MV-4-11 (cell line): ENCODE measurements at regions not wholly inside any gene's neighbourhood (a gene's known extent, or its start where the extent isn't known, plus 50 kb on each side); places are given as distances from the start of the nearest gene placed in this dataset.
"Not testable (repeated sequence)": the region's sequence is repeated elsewhere in the genome, so short reads cannot be mapped to it uniquely, and the experiment has no call there.

Source experiments
- DNase-seq: peaks from one replicate; lab custom pipeline; 2025; lab: John Stamatoyannopoulos, UW

- no peak for DNase-seq
These were observed 142.4 kb upstream of the ERCC6L2 start for GRCh38 chr9:95732802-95733688.

DNA sequence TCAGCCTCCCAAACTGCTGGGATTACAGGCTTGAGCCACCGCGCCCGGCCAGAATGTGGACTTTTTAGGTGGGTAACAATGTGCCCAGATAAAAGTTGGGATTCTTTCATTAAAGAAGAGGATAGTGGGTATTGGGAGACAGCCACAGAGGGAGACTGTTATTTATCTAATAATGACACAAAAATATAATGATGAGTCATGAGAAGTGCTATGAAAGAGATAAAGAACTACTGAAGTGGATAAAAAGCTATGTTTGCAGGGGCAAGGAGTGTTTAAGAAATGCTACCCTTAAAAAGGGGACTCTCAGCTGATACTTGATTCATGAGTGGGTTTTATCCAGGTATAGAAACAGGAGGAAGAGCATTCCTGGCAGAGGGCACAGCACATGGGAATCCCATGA is 143.6 kb upstream of the ERCC6L2 start:
- DNase-seq: no peak

- DNase-seq: no peak
These were observed 145.7 kb upstream of the ERCC6L2 start for GRCh38 chr9:95729669-95730368.

DNA sequence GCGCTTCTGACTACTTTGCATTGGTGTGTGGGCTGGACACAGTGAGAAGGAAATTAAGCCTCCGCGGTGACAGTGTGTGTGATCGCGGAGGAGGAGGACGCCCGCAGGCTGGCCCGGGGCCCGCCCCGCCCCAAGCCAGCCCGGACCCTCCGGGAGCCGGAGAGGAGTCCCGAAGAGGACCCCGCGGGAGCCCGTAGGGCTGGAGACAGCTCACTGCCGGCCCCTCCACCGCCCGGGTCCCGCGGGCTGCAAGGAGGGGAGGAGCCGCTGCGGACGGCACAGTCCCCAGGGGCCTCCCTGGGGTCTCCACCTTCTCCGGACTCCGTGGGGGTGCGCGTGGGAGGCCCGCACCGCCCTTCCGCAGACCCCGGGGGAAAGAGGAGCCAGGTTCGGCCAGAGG is 146.4 kb upstream of the ERCC6L2 start:
- DNase-seq: no peak

DNA sequence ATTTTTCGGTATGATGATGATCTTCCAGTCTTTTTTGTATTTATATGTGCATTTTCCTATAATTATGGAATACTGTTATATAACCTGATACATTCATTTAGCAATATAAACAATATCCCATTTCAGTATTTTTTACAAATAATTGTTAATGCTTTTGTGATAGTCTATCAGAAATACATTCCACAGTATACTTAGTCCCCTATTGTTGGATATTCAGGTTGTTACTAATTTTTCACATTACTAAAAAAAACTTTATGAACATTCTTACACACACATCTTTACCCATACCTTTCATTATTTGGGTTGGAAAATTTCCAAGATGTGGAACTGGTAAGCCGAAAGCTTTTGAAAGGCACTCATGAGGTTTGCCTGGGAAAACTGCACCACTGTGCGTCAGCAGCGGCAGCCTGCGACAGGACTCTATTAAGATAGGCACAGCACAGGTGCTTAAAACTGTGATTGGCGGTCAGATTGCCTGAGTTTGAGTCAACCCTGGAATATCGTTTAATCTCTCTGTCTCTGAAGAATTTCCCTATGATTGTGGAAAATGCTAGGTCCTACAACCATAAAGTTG is 147.5 kb upstream of the ERCC6L2 start:
- DNase-seq: no peak

GRCh38 chr9:95726756-95727155 is 148.7 kb upstream of the ERCC6L2 start:
- peak; percentile 11 for DNase-seq

- DNase-seq: no peak
These were observed 150.4 kb upstream of the ERCC6L2 start for GRCh38 chr9:95725045-95725444.

DNA sequence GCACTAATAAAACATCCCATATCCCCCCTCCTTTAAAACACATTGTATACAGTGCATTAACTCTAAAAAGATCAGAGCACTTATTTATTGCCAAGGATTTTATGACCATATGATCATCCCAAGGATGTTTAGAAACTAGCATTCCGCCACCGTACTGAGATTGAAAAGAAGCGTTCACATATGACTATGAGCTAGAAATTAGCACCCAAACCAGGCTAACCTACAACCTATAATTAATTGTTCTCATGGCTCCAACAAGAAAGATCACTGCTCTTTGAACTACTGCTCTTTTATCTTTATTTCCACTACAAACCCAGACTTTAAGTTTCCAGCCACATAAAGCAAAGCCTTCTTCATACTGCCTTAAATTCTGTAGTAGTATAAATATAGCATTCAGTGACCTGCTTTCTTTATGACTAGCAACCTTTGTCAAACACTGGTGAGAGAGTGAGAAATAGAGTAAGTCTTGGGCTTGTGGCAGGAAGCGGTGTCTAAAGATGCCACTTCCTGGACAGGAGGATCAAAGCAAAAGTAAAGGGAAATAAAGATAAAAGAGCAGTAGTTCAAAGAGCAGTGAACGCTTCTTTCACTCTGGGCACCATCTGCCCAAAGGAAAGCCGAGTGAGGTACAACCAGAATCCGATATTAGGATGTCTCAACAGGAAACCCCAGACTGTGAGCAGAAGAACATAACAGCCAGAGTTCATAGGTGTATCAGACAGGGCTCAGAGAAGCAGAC is 151.1 kb upstream of the ERCC6L2 start:
- peak; percentile 76 for DNase-seq

- DNase-seq: no peak
These were observed 153.3 kb upstream of the ERCC6L2 start for GRCh38 chr9:95722141-95722540.

DNA sequence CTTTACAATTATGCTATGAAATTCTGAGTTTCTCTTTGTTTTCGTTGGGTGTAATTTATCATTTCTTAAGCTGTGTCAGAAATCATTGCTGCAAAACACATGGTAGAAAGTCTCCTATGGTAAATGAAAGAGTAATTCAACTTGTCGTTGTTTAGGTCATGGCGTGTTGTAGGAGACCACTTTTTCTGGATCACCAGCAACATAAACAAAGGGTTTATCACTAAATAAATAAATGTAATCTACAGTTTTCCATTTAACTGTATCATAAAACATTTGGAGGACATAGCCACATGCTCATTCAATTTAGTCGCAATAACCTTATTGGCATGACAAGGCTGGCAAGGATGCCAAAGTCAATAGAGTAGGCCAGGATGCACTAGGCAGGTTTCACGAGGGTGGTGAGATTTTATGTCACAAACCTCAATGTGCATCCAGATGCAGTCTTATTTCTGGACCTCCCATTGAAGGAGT is 154.4 kb upstream of the ERCC6L2 start:
- no peak for DNase-seq

DNA sequence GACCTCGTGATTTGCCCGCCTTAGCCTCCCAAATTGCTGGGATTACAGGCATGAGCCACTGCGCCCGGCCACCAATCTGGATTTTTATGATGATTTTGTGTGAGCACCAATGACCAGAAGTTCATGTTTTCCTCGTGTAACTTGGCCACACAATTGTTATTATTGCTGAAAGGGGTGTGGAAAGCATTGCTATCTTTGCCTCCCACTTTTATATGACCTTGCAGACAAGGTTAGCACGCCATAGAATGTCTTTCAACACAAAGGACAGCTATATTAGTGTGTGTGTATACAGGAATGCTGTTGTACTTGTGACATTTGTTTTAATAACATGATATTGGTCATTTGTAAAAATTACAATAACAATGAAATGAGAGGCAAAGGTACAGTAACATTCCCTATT is 155.0 kb upstream of the ERCC6L2 start:
- no peak for DNase-seq

GRCh38 chr9:95719354-95719753 is 156.1 kb upstream of the ERCC6L2 start:
- DNase-seq: no peak

- DNase-seq: no peak
These were observed 157.2 kb upstream of the ERCC6L2 start for GRCh38 chr9:95718263-95718662.

- DNase-seq: no peak
These were observed 159.5 kb upstream of the ERCC6L2 start for GRCh38 chr9:95715868-95716435.

DNA sequence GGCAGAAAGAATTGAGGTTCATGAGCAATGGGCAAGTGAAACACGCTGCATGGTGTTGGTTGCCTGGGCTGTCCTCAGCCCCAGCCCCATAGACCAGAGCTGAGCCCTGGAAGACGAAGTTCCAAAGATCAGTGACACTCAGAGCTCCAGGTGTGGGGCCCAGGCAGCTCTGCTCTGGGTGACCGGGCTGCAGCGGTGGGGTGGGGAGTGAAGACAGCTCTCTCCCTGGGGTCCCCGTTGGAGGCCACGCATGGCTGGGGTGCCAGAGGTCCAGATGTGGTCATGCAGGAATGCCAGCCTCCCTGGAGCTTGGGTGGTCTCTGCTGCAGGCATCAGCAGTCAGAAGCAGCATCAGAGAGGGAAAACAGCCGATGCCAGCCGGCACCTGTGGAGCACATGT is 165.0 kb upstream of the ERCC6L2 start:
- DNase-seq: no peak

DNA sequence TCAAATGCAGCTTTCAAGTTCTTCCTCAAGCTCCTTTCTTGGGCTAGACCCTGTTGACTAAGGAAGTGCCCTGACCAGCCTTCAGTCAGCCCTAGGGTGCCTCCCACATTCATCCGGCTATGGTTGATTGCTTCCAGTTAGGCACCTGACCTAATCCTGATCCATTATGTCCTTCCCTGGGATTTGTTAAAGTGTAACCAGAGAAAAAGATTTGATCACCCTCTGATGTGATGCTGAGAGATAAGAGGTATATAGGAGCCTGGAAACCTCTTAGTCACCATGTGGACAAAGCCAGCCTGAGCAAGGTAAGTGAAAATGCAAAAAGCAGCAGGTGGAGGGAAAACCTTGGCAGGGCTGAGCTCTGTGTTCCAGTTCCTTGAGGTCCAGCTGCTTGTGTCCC is 178.8 kb upstream of the ERCC6L2 start:
- DNase-seq: no peak

DNA sequence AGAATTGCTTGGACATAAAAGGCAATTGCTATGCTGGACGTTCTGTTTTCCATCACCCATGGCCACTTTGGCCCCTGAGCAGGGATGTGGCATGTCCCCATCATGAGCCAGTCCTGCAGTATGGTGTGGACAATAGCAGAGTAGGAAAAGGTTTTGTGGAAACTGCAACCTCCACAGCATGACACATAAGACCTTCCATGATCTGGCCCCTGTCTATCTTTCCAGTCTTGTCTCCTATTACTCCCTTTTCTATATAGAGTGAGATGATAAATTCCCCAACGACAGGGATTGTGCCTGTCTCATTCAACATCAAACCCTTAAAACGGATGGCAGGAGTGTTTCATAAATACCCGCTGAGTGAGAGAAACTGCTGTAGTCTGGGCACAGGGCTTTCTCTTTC is 174.7 kb upstream of the PTCH1 start:
- no peak for DNase-seq

GRCh38 chr9:95689669-95690068 is 172.9 kb upstream of the PTCH1 start:
- DNase-seq: no peak

GRCh38 chr9:95684516-95684915 is 167.7 kb upstream of the PTCH1 start:
- no peak for DNase-seq

- DNase-seq: not testable (repeated sequence)
These were observed 163.5 kb upstream of the PTCH1 start for GRCh38 chr9:95680306-95680705.

GRCh38 chr9:95679874-95680273 is 163.1 kb upstream of the PTCH1 start:
- DNase-seq: no peak

DNA sequence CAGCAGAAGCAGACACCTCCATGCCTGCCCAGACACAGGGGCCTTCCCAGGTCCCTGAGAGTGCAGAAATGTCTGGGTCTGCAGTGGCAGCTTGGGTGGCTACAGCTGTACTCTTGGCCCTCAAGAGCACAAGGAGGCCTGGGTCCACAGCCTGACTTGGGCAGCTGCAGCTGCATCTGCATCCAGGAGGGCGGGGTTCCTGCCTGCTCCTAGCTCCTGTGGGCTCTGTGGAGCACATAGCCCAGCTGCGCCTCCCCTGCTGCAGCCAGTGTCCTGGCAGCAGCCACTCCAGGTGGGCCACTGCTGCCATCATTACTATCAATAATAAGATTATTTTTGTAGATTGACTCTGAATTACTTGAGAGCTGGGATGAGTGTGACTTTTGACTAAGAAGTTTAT is 162.0 kb upstream of the PTCH1 start:
- DNase-seq: no peak
